ENCODE measurements at regions not wholly inside any gene's neighbourhood (a gene's known extent, or its start where the extent isn't known, plus 50 kb on each side); places are given as distances from the start of the nearest gene placed in this dataset.

DNA sequence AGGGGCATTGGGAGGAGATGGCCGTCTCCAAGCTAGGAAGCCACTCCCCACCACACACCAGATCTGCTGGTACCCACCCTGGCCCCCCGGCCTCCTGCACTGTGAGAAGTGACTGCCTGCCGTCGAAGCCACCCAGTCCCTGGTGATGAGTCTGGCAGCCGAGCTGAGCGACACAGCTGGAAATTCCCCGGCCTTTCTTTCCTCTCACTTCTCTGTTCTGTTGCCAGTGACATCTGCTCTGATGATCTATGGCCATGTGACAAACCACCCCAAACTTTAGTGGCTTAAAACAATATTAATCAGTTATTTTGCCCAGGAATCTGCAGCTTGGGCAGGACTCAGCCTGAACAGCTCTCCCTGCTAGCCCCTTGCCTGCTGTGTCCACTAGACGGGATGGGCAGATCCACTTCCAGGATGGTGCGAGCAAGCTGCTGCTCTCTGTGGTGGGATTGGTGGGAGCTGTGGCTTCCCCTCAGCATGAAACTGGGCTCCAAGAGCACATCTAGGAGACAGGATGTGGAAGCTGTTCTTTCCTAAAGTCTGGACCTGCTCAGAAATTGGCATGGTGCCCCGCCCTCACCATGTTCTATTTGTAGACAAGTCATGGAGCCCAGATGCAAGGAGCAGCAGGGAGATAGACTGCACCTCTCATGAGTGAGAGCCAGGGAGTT, 211.2 kb downstream of the GADD45G start:
- H3K9ac ChIP-seq (ENCODE audit: insufficient read depth in 1 of 2, low read length in 2 of 2) = no peak overlapping the region
- H3K4me3 ChIP-seq = no peak overlapping the region
- peaks cover 0 to 15% (median 7%) of the 10 kb centered on the region in 5 donors for H3K4me1 ChIP-seq (ENCODE audit: control insufficient read depth in 5 of 5, insufficient read depth in 5 of 5, low read length in 5 of 5)
- H3K27ac ChIP-seq (ENCODE audit: low read depth in 1 of 2, low read length in 1 of 2) = no peak overlapping the region
- DNase-seq (peak; percentile 38 to 53 (median 52)), ATAC-seq (ENCODE audit: insufficient read depth, low FRiP score) (no peak)
- H3K9me3 ChIP-seq (ENCODE audit: control insufficient read depth in 4 of 4, insufficient read depth in 3 of 4, low read length in 3 of 4) = no peaks in the 10 kb centered on the region
- TF ChIP-seq, protein P1, sequence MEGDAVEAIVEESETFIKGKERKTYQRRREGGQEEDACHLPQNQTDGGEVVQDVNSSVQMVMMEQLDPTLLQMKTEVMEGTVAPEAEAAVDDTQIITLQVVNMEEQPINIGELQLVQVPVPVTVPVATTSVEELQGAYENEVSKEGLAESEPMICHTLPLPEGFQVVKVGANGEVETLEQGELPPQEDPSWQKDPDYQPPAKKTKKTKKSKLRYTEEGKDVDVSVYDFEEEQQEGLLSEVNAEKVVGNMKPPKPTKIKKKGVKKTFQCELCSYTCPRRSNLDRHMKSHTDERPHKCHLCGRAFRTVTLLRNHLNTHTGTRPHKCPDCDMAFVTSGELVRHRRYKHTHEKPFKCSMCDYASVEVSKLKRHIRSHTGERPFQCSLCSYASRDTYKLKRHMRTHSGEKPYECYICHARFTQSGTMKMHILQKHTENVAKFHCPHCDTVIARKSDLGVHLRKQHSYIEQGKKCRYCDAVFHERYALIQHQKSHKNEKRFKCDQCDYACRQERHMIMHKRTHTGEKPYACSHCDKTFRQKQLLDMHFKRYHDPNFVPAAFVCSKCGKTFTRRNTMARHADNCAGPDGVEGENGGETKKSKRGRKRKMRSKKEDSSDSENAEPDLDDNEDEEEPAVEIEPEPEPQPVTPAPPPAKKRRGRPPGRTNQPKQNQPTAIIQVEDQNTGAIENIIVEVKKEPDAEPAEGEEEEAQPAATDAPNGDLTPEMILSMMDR (IDR thresholded peaks at IDR 0.05; ENCODE audit: control extremely low read depth, extremely low read depth) = no peak
- H3K27me3 ChIP-seq (ENCODE audit: control insufficient read depth in 3 of 3, insufficient read depth in 3 of 3, low read length in 2 of 3) = peaks cover 0 to 4% (median 0%) of the 10 kb centered on the region in 3 donors
- no peaks in the 10 kb centered on the region for H3K36me3 ChIP-seq (ENCODE audit: control insufficient read depth in 4 of 4, insufficient read depth in 4 of 4, low read length in 4 of 4)
- 64 to 68% methylated on average over 10 of the region's 10 CpGs for WGBS, 2 donors

DNA sequence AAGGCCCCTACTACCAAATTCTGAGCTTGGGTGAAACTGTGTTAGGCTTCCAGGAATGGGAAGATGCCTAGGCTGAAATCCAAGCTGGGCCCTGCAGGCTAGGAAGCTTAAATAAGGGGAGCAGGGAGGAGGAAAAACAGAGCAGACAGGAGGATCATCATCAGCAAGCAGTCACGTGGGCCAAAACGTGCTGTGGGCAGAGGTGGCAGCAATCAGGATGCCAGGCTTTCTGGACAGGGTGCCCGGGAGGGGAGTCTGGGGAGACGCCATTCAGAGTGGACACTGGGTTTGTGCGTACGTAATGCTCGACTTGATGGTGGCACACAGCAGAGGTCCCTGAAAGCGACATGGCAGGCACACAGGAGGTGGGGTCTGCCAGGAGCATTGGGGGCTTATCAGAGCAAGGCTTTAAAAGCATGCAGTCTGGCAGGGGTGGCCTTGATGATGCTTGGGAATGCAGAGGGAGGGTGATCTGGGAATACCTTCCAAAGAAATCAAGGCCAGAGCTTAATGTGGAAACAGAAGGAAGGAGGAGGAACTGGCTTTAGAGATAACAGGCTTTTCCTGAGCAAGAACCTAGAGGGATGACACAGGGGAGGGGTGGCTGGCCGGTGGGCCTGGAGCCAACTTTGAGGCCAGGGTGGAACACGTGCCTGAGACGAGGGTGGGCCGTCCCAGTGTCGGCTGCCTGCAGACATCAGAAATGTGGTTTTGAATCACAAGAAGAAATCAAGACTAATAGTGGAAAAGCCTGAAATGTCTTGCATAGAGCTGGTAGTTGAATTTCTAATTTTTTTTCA, 212.5 kb downstream of the GADD45G start:
- 52 to 67% methylated on average over 13 of the region's 13 CpGs for WGBS, 2 donors
- H3K36me3 ChIP-seq (ENCODE audit: control insufficient read depth in 4 of 4, insufficient read depth in 4 of 4, low read length in 4 of 4) = no peaks in the 10 kb centered on the region
- H3K4me3 ChIP-seq = no peak overlapping the region
- no peaks in the 10 kb centered on the region for H3K9me3 ChIP-seq (ENCODE audit: control insufficient read depth in 4 of 4, insufficient read depth in 3 of 4, low read length in 3 of 4)
- ATAC-seq (ENCODE audit: insufficient read depth, low FRiP score) = no peak
- DNase-seq = peak; percentile 38 to 61 (median 57)
- TF ChIP-seq, protein P1 (IDR thresholded peaks at IDR 0.05; ENCODE audit: control extremely low read depth, extremely low read depth) = no peak
- H3K27me3 ChIP-seq (ENCODE audit: control insufficient read depth in 3 of 3, insufficient read depth in 3 of 3, low read length in 2 of 3) = peaks cover 0 to 4% (median 0%) of the 10 kb centered on the region in 3 donors
- H3K9ac ChIP-seq (ENCODE audit: insufficient read depth in 1 of 2, low read length in 2 of 2) = no peak overlapping the region
- H3K27ac ChIP-seq (ENCODE audit: low read depth in 1 of 2, low read length in 1 of 2) = peak overlapping the region in 1 of 2 donors; percentile 22
- H3K4me1 ChIP-seq (ENCODE audit: control insufficient read depth in 5 of 5, insufficient read depth in 5 of 5, low read length in 5 of 5) = peaks cover 0 to 15% (median 7%) of the 10 kb centered on the region in 5 donors

DNA sequence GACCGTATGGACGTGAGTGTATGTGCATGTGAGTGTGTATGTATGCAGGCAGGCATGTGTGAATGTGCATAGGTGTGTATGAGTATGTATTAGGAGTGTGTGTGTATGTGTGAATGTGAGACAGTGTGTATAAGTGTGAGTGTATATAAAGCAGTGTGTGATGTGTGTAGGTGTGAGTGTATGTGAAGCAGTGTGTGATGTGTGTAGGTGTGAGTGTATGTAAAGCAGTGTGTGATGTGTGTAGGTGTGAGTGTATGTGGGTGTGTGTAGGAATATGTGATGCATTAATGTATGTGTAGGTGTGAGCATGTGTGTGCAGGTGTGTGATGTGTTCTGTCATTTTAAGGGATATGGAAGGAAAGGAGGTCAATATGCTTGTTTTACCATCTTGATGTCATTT, 215.5 kb downstream of the GADD45G start:
- TF ChIP-seq, protein P1 (IDR thresholded peaks at IDR 0.05; ENCODE audit: control extremely low read depth, extremely low read depth) = no peak
- no peak overlapping the region for H3K27ac ChIP-seq (ENCODE audit: low read depth in 1 of 2, low read length in 1 of 2)
- DNase-seq = no peak
- H3K9ac ChIP-seq (ENCODE audit: insufficient read depth in 1 of 2, low read length in 2 of 2) = no peak overlapping the region
- WGBS, 2 donors = 92 to 95% methylated on average over 2 of the region's 2 CpGs
- H3K36me3 ChIP-seq (ENCODE audit: control insufficient read depth in 4 of 4, insufficient read depth in 4 of 4, low read length in 4 of 4) = no peaks in the 10 kb centered on the region
- peaks cover 0 to 14% (median 4%) of the 10 kb centered on the region in 5 donors for H3K4me1 ChIP-seq (ENCODE audit: control insufficient read depth in 5 of 5, insufficient read depth in 5 of 5, low read length in 5 of 5)
- peaks cover 0 to 4% (median 0%) of the 10 kb centered on the region in 3 donors for H3K27me3 ChIP-seq (ENCODE audit: control insufficient read depth in 3 of 3, insufficient read depth in 3 of 3, low read length in 2 of 3)
- no peaks in the 10 kb centered on the region for H3K9me3 ChIP-seq (ENCODE audit: control insufficient read depth in 4 of 4, insufficient read depth in 3 of 4, low read length in 3 of 4)
- no peak overlapping the region for H3K4me3 ChIP-seq
- no peak for ATAC-seq (ENCODE audit: insufficient read depth, low FRiP score)
